ENCODE measurements at regions not wholly inside any gene's neighbourhood (a gene's known extent, or its start where the extent isn't known, plus 50 kb on each side); places are given as distances from the start of the nearest gene placed in this dataset.

DNA sequence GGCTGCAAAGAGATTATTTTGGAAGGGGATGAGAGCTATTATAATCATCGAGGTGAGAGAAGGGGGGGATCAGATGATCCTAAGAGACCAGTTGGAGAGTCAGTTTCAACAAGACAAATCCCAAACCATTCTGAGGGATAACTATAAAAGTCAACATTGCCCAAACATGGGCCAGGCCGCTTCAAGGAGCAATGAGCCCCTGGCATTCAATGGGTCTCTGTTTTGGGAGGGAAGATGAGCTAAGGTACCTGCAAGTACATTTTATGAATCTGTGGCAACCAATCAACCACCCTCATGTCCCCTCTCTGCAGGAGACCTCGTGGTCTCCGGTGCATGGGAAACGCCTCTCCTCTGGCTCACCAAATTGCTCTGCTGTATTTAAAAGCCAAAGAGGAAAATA, 209.9 kb upstream of the C16orf82 start:
- no peaks in the 10 kb centered on the region; a peak in 1 of 4 replicates for H3K9me3 ChIP-seq (ENCODE audit: control insufficient read depth in 1 of 2, insufficient read depth in 1 of 2, low read depth in 1 of 2, low read length in 2 of 2)
- no peak overlapping the region for H3K4me2 ChIP-seq (ENCODE audit: low read length)
- no peaks in the 10 kb centered on the region for H3K79me2 ChIP-seq (ENCODE audit: insufficient read depth, low read length)
- BruUV-seq (replicated peaks): no TSS peak
- no peaks in the 10 kb centered on the region for H3K36me3 ChIP-seq (ENCODE audit: control insufficient read depth in 1 of 2, insufficient read depth in 2 of 2, low read length in 2 of 2)
- no peak overlapping the region for H3K4me3 ChIP-seq (replicated peaks in 1 of 2; ENCODE audit: low read depth in 1 of 2, low read length in 2 of 2)
- H2AFZ ChIP-seq (ENCODE audit: low read depth, low read length, poor library complexity, severe bottlenecking): no peak overlapping the region
- no peak overlapping the region for H3K27ac ChIP-seq (ENCODE audit: low read depth, low read length)
- intact Hi-C loops (cut with micrococcal nuclease): no loop called here
- H4K20me1 ChIP-seq (ENCODE audit: insufficient read depth): no peaks in the 10 kb centered on the region
- H3K9ac ChIP-seq (ENCODE audit: low read length): no peak overlapping the region
- POLR2A ChIA-PET: no interaction called here
- no peaks in the 10 kb centered on the region for H3K9me2 ChIP-seq (ENCODE audit: insufficient read depth)
- no peaks in the 10 kb centered on the region for H3K4me1 ChIP-seq (ENCODE audit: control insufficient read depth in 1 of 2, insufficient read depth in 2 of 2, low read length in 2 of 2)
- CTCF ChIA-PET: no interaction called here
- no peaks in the 10 kb centered on the region for H3K27me3 ChIP-seq (ENCODE audit: insufficient read depth, low read length)
- RAD21 ChIA-PET (ENCODE audit: low non-redundant PET in 1 of 2, low total read pairs in 2 of 2, uncharacterized antibody in 2 of 2, unreplicated experiment in 2 of 2): no interaction called here
- ATAC-seq: no peak
- TF ChIP-seq, protein P1, sequence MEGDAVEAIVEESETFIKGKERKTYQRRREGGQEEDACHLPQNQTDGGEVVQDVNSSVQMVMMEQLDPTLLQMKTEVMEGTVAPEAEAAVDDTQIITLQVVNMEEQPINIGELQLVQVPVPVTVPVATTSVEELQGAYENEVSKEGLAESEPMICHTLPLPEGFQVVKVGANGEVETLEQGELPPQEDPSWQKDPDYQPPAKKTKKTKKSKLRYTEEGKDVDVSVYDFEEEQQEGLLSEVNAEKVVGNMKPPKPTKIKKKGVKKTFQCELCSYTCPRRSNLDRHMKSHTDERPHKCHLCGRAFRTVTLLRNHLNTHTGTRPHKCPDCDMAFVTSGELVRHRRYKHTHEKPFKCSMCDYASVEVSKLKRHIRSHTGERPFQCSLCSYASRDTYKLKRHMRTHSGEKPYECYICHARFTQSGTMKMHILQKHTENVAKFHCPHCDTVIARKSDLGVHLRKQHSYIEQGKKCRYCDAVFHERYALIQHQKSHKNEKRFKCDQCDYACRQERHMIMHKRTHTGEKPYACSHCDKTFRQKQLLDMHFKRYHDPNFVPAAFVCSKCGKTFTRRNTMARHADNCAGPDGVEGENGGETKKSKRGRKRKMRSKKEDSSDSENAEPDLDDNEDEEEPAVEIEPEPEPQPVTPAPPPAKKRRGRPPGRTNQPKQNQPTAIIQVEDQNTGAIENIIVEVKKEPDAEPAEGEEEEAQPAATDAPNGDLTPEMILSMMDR (IDR thresholded peaks at IDR 0.05 in 2 of 3, conservative IDR thresholded peaks at IDR 0.05 in 1 of 3; ENCODE audit: borderline replicate concordance in 1 of 3, insufficient read depth in 1 of 3, low read depth in 2 of 3, low read length in 2 of 3): no peak
- TF ChIP-seq CBX3 (IDR thresholded peaks at IDR 0.05; ENCODE audit: low read depth): no peak
- TF ChIP-seq ZFX (IDR thresholded peaks at IDR 0.05): no peak
- no peak for TF ChIP-seq TCF7L2 (IDR thresholded peaks at IDR 0.05; ENCODE audit: borderline replicate concordance, extremely low read depth, insufficient read depth, insufficient read length)
- no peak for TF ChIP-seq ELF1 (IDR thresholded peaks at IDR 0.05; ENCODE audit: borderline replicate concordance, low read depth)
- no peak for TF ChIP-seq ZNF274 (IDR thresholded peaks at IDR 0.05; ENCODE audit: low read depth, low read length)
- no peak for TF ChIP-seq SIN3A (IDR thresholded peaks at IDR 0.05; ENCODE audit: low read depth)
- TF ChIP-seq EZH2phosphoT487 (IDR thresholded peaks at IDR 0.05; ENCODE audit: borderline replicate concordance): no peak
- no peak for TF ChIP-seq POLR2AphosphoS5 (IDR thresholded peaks at IDR 0.05; ENCODE audit: low read depth, low read length)
- no peak for TF ChIP-seq YY1 (IDR thresholded peaks at IDR 0.05; ENCODE audit: extremely low read depth, insufficient replicate concordance, low read depth, low read length)
- TF ChIP-seq CEBPB (IDR thresholded peaks at IDR 0.05; ENCODE audit: low read depth): no peak
- TF ChIP-seq JUND (IDR thresholded peaks at IDR 0.05): no peak
- TF ChIP-seq, protein P2, sequence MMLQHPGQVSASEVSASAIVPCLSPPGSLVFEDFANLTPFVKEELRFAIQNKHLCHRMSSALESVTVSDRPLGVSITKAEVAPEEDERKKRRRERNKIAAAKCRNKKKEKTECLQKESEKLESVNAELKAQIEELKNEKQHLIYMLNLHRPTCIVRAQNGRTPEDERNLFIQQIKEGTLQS (IDR thresholded peaks at IDR 0.05): no peak
- TF ChIP-seq EZH2 (IDR thresholded peaks at IDR 0.05): no peak
- TF ChIP-seq RAD21 (IDR thresholded peaks at IDR 0.05; ENCODE audit: low read depth): no peak
- no peak for TF ChIP-seq EGR1 (IDR thresholded peaks at IDR 0.05; ENCODE audit: low read depth)
- TF ChIP-seq, protein P3, sequence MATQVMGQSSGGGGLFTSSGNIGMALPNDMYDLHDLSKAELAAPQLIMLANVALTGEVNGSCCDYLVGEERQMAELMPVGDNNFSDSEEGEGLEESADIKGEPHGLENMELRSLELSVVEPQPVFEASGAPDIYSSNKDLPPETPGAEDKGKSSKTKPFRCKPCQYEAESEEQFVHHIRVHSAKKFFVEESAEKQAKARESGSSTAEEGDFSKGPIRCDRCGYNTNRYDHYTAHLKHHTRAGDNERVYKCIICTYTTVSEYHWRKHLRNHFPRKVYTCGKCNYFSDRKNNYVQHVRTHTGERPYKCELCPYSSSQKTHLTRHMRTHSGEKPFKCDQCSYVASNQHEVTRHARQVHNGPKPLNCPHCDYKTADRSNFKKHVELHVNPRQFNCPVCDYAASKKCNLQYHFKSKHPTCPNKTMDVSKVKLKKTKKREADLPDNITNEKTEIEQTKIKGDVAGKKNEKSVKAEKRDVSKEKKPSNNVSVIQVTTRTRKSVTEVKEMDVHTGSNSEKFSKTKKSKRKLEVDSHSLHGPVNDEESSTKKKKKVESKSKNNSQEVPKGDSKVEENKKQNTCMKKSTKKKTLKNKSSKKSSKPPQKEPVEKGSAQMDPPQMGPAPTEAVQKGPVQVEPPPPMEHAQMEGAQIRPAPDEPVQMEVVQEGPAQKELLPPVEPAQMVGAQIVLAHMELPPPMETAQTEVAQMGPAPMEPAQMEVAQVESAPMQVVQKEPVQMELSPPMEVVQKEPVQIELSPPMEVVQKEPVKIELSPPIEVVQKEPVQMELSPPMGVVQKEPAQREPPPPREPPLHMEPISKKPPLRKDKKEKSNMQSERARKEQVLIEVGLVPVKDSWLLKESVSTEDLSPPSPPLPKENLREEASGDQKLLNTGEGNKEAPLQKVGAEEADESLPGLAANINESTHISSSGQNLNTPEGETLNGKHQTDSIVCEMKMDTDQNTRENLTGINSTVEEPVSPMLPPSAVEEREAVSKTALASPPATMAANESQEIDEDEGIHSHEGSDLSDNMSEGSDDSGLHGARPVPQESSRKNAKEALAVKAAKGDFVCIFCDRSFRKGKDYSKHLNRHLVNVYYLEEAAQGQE (IDR thresholded peaks at IDR 0.05; ENCODE audit: low read depth): no peak
- TF ChIP-seq SP1 (IDR thresholded peaks at IDR 0.05; ENCODE audit: low read depth): no peak
- no peak for TF ChIP-seq POLR2A (IDR thresholded peaks at IDR 0.05; ENCODE audit: borderline replicate concordance, extremely low read depth, insufficient read depth, insufficient read length)
- DNase-seq (ENCODE audit: low read depth, low spot score): no peak
